ENCODE measurements at regions not wholly inside any gene's neighbourhood (a gene's known extent, or its start where the extent isn't known, plus 50 kb on each side); places are given as distances from the start of the nearest gene placed in this dataset.

DNA sequence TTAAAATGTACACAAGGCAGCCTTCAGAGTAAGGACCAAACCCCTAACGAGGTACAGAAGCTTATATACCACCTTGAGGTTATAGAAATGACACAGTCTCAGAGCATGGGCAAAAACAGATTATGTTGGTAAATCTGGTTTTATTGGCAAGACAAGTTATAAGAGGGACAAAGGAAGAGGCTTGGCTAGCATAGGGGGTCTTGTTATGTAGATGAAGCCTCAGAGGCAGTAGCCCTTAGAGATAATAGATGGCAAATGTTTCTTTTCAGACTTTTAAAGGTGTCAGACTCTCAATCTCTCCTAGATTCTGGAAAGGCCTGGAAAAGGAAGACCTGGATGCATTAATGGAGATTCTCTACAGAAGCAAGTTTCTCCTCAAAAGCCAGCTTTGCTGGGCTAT lies 123.3 kb upstream of the ATXN1 start:
- TF ChIP-seq POLR2AphosphoS5 (IDR thresholded peaks at IDR 0.05) (no peak), EP300 (conservative IDR thresholded peaks at IDR 0.05; ENCODE audit: poor library complexity, severe bottlenecking) (no peak), EZH2 (IDR thresholded peaks at IDR 0.05; ENCODE audit: borderline replicate concordance, insufficient read depth, low read length, poor library complexity, severe bottlenecking) (no peak), TAF1 (IDR thresholded peaks at IDR 0.05; ENCODE audit: low read depth) (no peak), RAD21 (conservative IDR thresholded peaks at IDR 0.05) (no peak), MXI1 (conservative IDR thresholded peaks at IDR 0.05; ENCODE audit: poor library complexity, severe bottlenecking) (no peak)
- TF ChIP-seq, protein P1, sequence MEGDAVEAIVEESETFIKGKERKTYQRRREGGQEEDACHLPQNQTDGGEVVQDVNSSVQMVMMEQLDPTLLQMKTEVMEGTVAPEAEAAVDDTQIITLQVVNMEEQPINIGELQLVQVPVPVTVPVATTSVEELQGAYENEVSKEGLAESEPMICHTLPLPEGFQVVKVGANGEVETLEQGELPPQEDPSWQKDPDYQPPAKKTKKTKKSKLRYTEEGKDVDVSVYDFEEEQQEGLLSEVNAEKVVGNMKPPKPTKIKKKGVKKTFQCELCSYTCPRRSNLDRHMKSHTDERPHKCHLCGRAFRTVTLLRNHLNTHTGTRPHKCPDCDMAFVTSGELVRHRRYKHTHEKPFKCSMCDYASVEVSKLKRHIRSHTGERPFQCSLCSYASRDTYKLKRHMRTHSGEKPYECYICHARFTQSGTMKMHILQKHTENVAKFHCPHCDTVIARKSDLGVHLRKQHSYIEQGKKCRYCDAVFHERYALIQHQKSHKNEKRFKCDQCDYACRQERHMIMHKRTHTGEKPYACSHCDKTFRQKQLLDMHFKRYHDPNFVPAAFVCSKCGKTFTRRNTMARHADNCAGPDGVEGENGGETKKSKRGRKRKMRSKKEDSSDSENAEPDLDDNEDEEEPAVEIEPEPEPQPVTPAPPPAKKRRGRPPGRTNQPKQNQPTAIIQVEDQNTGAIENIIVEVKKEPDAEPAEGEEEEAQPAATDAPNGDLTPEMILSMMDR (IDR thresholded peaks at IDR 0.05; ENCODE audit: poor library complexity, severe bottlenecking) = no peak
- TF ChIP-seq, protein P2, sequence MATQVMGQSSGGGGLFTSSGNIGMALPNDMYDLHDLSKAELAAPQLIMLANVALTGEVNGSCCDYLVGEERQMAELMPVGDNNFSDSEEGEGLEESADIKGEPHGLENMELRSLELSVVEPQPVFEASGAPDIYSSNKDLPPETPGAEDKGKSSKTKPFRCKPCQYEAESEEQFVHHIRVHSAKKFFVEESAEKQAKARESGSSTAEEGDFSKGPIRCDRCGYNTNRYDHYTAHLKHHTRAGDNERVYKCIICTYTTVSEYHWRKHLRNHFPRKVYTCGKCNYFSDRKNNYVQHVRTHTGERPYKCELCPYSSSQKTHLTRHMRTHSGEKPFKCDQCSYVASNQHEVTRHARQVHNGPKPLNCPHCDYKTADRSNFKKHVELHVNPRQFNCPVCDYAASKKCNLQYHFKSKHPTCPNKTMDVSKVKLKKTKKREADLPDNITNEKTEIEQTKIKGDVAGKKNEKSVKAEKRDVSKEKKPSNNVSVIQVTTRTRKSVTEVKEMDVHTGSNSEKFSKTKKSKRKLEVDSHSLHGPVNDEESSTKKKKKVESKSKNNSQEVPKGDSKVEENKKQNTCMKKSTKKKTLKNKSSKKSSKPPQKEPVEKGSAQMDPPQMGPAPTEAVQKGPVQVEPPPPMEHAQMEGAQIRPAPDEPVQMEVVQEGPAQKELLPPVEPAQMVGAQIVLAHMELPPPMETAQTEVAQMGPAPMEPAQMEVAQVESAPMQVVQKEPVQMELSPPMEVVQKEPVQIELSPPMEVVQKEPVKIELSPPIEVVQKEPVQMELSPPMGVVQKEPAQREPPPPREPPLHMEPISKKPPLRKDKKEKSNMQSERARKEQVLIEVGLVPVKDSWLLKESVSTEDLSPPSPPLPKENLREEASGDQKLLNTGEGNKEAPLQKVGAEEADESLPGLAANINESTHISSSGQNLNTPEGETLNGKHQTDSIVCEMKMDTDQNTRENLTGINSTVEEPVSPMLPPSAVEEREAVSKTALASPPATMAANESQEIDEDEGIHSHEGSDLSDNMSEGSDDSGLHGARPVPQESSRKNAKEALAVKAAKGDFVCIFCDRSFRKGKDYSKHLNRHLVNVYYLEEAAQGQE (IDR thresholded peaks at IDR 0.05; ENCODE audit: borderline replicate concordance) = no peak
